Epithelial cell of esophagus (primary cell): ENCODE measurements at regions not wholly inside any gene's neighbourhood (a gene's known extent, or its start where the extent isn't known, plus 50 kb on each side); places are given as distances from the start of the nearest gene placed in this dataset.
A peak's percentile ranks its signal among the peaks of the same experiment; 100 is the strongest.

Source experiments
- DNase-seq: peaks from one replicate; pipeline ENCODE4 v3.0.0; 2010; ENCODE audit warnings: low read depth
- H3K4me3 ChIP-seq: 2 replicates; pipeline ENCODE4 v1.5.1; 2011; ENCODE audit warnings: mild to moderate bottlenecking, low read length, control low read depth
- CTCF ChIP-seq: IDR thresholded peaks from 2 replicates; pipeline ENCODE4 v1.5.1; 2011; ENCODE audit warnings: low read depth, mild to moderate bottlenecking, low read length, control low read depth, inconsistent platforms; ENCODE audit not compliant: insufficient read depth; ENCODE audit errors: missing control alignments

GRCh38 chr1:55578646-55579045, 363.5 kb upstream of the USP24 start:
- no peak for TF ChIP-seq CTCF
- no peak for DNase-seq
- H3K4me3 ChIP-seq, result no peak overlapping the region

- no peak for TF ChIP-seq CTCF
- DNase-seq, result no peak
- no peak overlapping the region for H3K4me3 ChIP-seq
Measured at GRCh38 chr1:55575571-55576279, 360.6 kb upstream of the USP24 start.

- TF ChIP-seq CTCF, result no peak
- DNase-seq, result no peak
- H3K4me3 ChIP-seq, result no peak overlapping the region
Measured at GRCh38 chr1:55574691-55575225, 359.6 kb upstream of the USP24 start.

- no peak overlapping the region for H3K4me3 ChIP-seq
- TF ChIP-seq CTCF, result no peak
- DNase-seq, result peak; percentile 44
Measured at GRCh38 chr1:55572878-55573734, 357.9 kb upstream of the USP24 start.

- DNase-seq, result no peak
- TF ChIP-seq CTCF, result no peak
- H3K4me3 ChIP-seq, result no peak overlapping the region
Measured at GRCh38 chr1:55571767-55572166, 356.6 kb upstream of the USP24 start.

GRCh38 chr1:55569417-55569816, 354.3 kb upstream of the USP24 start:
- H3K4me3 ChIP-seq, result no peak overlapping the region
- TF ChIP-seq CTCF, result no peak
- no peak for DNase-seq
